ENCODE measurements at regions not wholly inside any gene's neighbourhood (a gene's known extent, or its start where the extent isn't known, plus 50 kb on each side); places are given as distances from the start of the nearest gene placed in this dataset.
A peak's percentile ranks its signal among the peaks of the same experiment; 100 is the strongest.
"Not testable (repeated sequence)": the region's sequence is repeated elsewhere in the genome, so short reads cannot be mapped to it uniquely, and the experiment has no call there.

GRCh38 chr9:42388846-42389245, 205.4 kb downstream of the SPATA31A6 start:
- H3K27me3 ChIP-seq (ENCODE audit: control insufficient read depth, insufficient read depth, low read length): no peaks in the 10 kb centered on the region
- no peak for DNase-seq (ENCODE audit: low read depth)
- H3K36me3 ChIP-seq (ENCODE audit: control insufficient read depth, insufficient read depth, low read length): no peaks in the 10 kb centered on the region
- FAIRE-seq: no peak
- TF ChIP-seq, protein P1, sequence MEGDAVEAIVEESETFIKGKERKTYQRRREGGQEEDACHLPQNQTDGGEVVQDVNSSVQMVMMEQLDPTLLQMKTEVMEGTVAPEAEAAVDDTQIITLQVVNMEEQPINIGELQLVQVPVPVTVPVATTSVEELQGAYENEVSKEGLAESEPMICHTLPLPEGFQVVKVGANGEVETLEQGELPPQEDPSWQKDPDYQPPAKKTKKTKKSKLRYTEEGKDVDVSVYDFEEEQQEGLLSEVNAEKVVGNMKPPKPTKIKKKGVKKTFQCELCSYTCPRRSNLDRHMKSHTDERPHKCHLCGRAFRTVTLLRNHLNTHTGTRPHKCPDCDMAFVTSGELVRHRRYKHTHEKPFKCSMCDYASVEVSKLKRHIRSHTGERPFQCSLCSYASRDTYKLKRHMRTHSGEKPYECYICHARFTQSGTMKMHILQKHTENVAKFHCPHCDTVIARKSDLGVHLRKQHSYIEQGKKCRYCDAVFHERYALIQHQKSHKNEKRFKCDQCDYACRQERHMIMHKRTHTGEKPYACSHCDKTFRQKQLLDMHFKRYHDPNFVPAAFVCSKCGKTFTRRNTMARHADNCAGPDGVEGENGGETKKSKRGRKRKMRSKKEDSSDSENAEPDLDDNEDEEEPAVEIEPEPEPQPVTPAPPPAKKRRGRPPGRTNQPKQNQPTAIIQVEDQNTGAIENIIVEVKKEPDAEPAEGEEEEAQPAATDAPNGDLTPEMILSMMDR (IDR thresholded peaks at IDR 0.05; ENCODE audit: insufficient read depth, low read length, severe bottlenecking): no peak
- no peak overlapping the region for H3K4me3 ChIP-seq (ENCODE audit: low read depth, low read length)

DNA sequence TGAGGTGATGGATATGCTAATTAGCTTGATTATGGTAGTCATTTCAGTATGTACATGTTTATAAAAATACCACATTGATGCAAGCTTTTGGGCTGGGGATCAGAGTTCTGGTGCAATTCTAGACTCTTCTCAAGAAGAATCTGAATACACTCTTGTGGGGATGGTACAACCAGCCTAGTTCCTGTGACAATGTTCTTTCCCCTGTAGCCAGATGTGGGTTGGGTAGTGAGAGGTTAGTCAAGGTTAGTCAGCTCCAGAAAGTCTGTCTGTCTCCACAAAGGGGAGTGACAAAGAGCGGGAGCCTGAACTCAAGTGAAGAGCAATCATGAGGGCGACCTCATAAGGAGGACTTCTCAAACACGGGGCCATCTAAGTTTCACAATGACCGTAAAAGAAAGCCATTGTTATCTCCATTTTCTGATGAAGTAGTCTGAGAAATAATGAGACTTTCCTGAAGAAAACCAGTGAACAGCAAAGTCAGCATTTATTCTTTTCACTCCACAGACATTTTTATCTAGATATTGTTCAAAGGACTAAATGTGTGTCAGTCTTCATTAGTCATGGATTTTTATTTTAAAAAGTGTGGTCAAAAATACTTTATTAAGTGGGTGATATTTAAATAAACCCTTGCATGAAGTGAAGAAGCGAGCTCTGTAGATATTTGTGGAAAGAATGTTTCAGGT, 209.5 kb downstream of the SPATA31A6 start:
- not testable (repeated sequence) for FAIRE-seq; H3K4me3 ChIP-seq (ENCODE audit: low read depth, low read length); DNase-seq (ENCODE audit: low read depth); H3K36me3 ChIP-seq (ENCODE audit: control insufficient read depth, insufficient read depth, low read length); H3K27me3 ChIP-seq (ENCODE audit: control insufficient read depth, insufficient read depth, low read length)

GRCh38 chr9:42396318-42396717, 212.9 kb downstream of the SPATA31A6 start:
- H3K36me3 ChIP-seq (ENCODE audit: control insufficient read depth, insufficient read depth, low read length): no peaks in the 10 kb centered on the region
- H3K27me3 ChIP-seq (ENCODE audit: control insufficient read depth, insufficient read depth, low read length): no peaks in the 10 kb centered on the region
- FAIRE-seq (no peak), DNase-seq (ENCODE audit: low read depth) (no peak)
- TF ChIP-seq, protein P1 (IDR thresholded peaks at IDR 0.05; ENCODE audit: insufficient read depth, low read length, severe bottlenecking): no peak
- no peak overlapping the region for H3K4me3 ChIP-seq (ENCODE audit: low read depth, low read length)

- not testable (repeated sequence) for H3K27me3 ChIP-seq (ENCODE audit: control insufficient read depth, insufficient read depth, low read length); H3K36me3 ChIP-seq (ENCODE audit: control insufficient read depth, insufficient read depth, low read length); H3K4me3 ChIP-seq (ENCODE audit: low read depth, low read length); FAIRE-seq
- DNase-seq (ENCODE audit: low read depth): peak; percentile 64
Observed at GRCh38 chr9:42397336-42397735, 213.9 kb downstream of the SPATA31A6 start.

GRCh38 chr9:42402919-42403318, 219.5 kb downstream of the SPATA31A6 start:
- DNase-seq (ENCODE audit: low read depth); H3K27me3 ChIP-seq (ENCODE audit: control insufficient read depth, insufficient read depth, low read length); FAIRE-seq; H3K36me3 ChIP-seq (ENCODE audit: control insufficient read depth, insufficient read depth, low read length); H3K4me3 ChIP-seq (ENCODE audit: low read depth, low read length): not testable (repeated sequence)

DNA sequence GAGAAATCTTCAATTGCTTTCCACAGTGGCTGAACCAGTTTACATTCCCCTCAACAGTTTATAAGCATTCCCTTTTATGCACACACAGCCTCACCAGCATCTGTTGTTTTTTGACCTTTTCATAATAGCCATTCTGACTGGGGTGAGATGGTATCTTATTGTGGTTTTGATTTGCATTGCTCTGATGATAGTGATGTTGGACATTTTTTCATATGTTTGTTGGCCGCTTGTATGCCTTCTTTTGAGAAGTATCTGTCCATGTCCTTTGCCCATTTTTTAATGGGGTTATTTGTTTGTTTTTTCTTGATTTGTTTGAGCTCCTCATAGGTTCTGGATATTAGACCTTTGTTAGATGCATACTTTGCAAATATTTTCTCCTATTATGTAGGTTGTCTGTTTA, 226.1 kb downstream of the SPATA31A6 start:
- not testable (repeated sequence) for DNase-seq (ENCODE audit: low read depth); FAIRE-seq; H3K36me3 ChIP-seq (ENCODE audit: control insufficient read depth, insufficient read depth, low read length); H3K4me3 ChIP-seq (ENCODE audit: low read depth, low read length); H3K27me3 ChIP-seq (ENCODE audit: control insufficient read depth, insufficient read depth, low read length)

GRCh38 chr9:42412354-42412753, 228.9 kb downstream of the SPATA31A6 start:
- not testable (repeated sequence) for H3K27me3 ChIP-seq (ENCODE audit: control insufficient read depth, insufficient read depth, low read length); FAIRE-seq; H3K36me3 ChIP-seq (ENCODE audit: control insufficient read depth, insufficient read depth, low read length); H3K4me3 ChIP-seq (ENCODE audit: low read depth, low read length); DNase-seq (ENCODE audit: low read depth)

- not testable (repeated sequence) for H3K4me3 ChIP-seq (ENCODE audit: low read depth, low read length); FAIRE-seq; DNase-seq (ENCODE audit: low read depth); H3K27me3 ChIP-seq (ENCODE audit: control insufficient read depth, insufficient read depth, low read length); H3K36me3 ChIP-seq (ENCODE audit: control insufficient read depth, insufficient read depth, low read length)
Observed at GRCh38 chr9:42414865-42415264, 231.4 kb downstream of the SPATA31A6 start.

DNA sequence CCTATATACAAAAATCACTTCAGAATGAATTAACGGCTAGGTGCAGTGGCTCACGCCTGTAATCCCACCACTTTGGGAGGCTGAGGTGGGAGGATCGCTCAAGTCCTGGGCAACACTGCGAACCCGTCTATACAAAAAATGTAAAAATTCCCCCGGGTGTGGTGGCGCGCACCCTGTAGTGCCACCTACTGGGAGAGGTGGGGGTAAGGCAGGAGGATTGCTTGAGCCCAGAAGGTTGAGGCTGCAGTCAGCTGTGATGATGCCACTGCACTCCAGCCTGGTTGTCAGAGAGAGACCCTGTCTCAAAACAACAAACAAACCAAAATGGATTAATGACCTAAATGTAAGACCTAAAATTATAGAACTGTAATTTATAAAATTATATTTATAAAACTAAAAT, 236.2 kb downstream of the SPATA31A6 start:
- not testable (repeated sequence) for H3K36me3 ChIP-seq (ENCODE audit: control insufficient read depth, insufficient read depth, low read length); FAIRE-seq

GRCh38 chr9:42420324-42420723, 236.9 kb downstream of the SPATA31A6 start:
- H3K36me3 ChIP-seq (ENCODE audit: control insufficient read depth, insufficient read depth, low read length); DNase-seq (ENCODE audit: low read depth); H3K4me3 ChIP-seq (ENCODE audit: low read depth, low read length); FAIRE-seq; H3K27me3 ChIP-seq (ENCODE audit: control insufficient read depth, insufficient read depth, low read length): not testable (repeated sequence)

More for the DNA sequence above, 236.2 kb downstream of the SPATA31A6 start:
- not testable (repeated sequence) for H3K27me3 ChIP-seq (ENCODE audit: control insufficient read depth, insufficient read depth, low read length); H3K4me3 ChIP-seq (ENCODE audit: low read depth, low read length); DNase-seq (ENCODE audit: low read depth)

DNA sequence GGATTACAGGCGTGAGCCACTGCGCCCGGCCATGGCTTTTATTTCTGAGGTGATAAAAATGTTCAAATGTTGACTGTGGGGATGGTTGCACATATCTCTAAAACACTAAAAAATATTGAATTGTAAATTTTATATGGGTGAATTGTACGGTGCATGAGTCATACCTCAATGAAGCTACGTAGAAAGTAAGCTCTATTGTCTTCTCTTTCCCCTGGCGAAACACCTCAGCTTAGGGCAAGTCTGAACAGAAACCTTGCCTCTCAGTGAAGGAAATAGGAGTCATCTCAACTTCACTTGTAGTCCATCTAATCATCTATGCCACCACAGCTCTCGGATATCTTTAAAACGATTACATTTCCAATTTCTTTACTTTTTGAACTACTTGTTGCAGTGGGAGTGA, 238.2 kb downstream of the SPATA31A6 start:
- H3K36me3 ChIP-seq (ENCODE audit: control insufficient read depth, insufficient read depth, low read length); H3K27me3 ChIP-seq (ENCODE audit: control insufficient read depth, insufficient read depth, low read length); H3K4me3 ChIP-seq (ENCODE audit: low read depth, low read length); FAIRE-seq: not testable (repeated sequence)
- peak; percentile 81 for DNase-seq (ENCODE audit: low read depth)

GRCh38 chr9:42430674-42431615, 247.5 kb downstream of the SPATA31A6 start:
- FAIRE-seq; H3K36me3 ChIP-seq (ENCODE audit: control insufficient read depth, insufficient read depth, low read length); H3K4me3 ChIP-seq (ENCODE audit: low read depth, low read length); H3K27me3 ChIP-seq (ENCODE audit: control insufficient read depth, insufficient read depth, low read length): not testable (repeated sequence)
- peak; percentile 88 for DNase-seq (ENCODE audit: low read depth)
